Stimulated activated effector memory CD8-positive, alpha-beta T cell treated with anti-CD3 and anti-CD28 coated beads, Interleukin-12 subunit alpha, Interleukin-12 subunit beta, amount 100 ng/mL, for 72 hours (primary cell): ENCODE measurements at regions not wholly inside any gene's neighbourhood (a gene's known extent, or its start where the extent isn't known, plus 50 kb on each side); places are given as distances from the start of the nearest gene placed in this dataset.
A peak's percentile ranks its signal among the peaks of the same experiment; 100 is the strongest.

Source experiments
- ATAC-seq: fragments of 150-1000 bp; cut with Tn5 transposase; 2 replicates; pipeline ENCODE4 v1.10.0; 2021
- DNase-seq, 2 donors: peaks; one replicate each; pipeline ENCODE4 v3.0.0; 2021 to 2022; ENCODE audit warnings: low spot score in 2 of 2
- H3K27ac Mint-ChIP-seq: one replicate; pipeline ENCODE4 v1.8.0; 2022; ENCODE audit warnings: mild to moderate bottlenecking, mixed read lengths
- H3K36me3 Mint-ChIP-seq: one replicate; pipeline ENCODE4 v1.8.0; 2022; ENCODE audit warnings: mild to moderate bottlenecking, mixed read lengths
- H3K4me1 Mint-ChIP-seq: one replicate; pipeline ENCODE4 v1.8.0; 2022; ENCODE audit warnings: mixed read lengths
- H3K4me3 Mint-ChIP-seq: one replicate; pipeline ENCODE4 v1.8.0; 2022; ENCODE audit warnings: mild to moderate bottlenecking, mixed read lengths
- H3K9me3 Mint-ChIP-seq: one replicate; pipeline ENCODE4 v1.8.0; 2022; ENCODE audit warnings: mixed read lengths

DNA sequence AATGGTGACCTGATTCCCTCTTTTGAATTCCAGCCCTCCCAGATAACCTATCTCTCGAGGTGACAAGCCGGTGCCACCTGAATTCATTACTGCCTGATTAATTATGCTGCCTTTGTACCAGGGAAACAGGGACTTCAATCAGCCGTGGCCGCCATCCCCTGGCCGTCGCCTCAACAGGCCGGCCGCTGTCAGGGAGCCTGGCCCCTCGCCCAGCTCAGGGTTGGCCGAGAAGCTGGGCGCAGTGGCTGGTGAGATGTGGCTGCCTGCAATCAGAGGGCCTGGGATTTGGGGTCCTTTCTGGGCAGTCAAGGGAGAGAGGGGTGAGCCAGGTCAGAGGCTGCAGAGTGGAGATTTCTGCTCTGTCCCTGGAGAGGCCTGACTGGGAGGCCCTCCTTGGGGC lies 91.2 kb downstream of the KCTD15 start:
- H3K9me3 Mint-ChIP-seq = no peaks in the 10 kb centered on the region

DNA sequence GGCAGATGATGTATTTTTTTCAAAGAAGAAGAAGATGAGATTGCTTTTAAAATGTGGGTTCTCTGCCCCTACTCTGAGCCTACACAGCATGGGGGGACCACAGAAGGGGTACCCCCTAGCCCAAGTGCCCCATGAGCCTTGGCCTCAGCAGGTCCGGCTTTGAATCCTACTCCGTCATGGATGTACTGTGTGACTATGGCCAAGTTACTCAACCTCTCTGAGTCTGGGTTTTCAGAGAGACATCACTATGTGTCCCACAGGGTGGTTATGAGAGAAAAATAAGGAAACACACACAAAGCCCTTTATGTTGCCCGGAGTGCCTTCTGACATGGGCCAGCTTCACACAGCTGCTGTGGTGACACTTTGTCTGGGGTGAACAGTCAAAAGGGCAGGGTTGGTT lies 92.0 kb downstream of the KCTD15 start:
- Mint-ChIP-seq H3K36me3 (no peaks in the 10 kb centered on the region), H3K4me3 (no peak overlapping the region), H3K9me3 (no peaks in the 10 kb centered on the region), H3K4me1 (peaks cover 6% of the 10 kb centered on the region), H3K27ac (no peak overlapping the region)
- ATAC-seq (no peak), DNase-seq (no peak)

More for the DNA sequence above, 91.2 kb downstream of the KCTD15 start:
- H3K27ac Mint-ChIP-seq = no peak overlapping the region
- ATAC-seq = no peak
- no peaks in the 10 kb centered on the region for H3K36me3 Mint-ChIP-seq
- DNase-seq = no peak
- peaks cover 6% of the 10 kb centered on the region for H3K4me1 Mint-ChIP-seq
- H3K4me3 Mint-ChIP-seq = no peak overlapping the region

DNA sequence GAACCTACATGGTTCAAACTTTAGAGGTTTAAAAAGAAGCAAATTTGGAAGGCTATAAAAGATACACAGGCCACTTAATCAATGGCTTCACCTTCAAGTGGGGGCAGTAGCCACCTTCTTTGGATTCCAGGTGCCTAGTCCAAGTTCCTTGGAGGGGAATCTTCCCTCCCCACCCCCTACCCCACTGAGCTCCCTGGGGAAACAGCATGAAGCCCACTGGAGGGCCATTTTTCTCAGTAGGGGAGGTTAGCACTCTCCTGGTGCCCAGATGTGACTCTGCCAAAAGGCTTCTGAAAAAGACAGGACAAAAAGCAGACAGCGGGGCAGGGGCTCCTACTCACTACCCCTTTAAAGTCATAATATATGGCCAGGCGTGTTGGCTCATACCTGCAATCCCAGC lies 93.9 kb downstream of the KCTD15 start:
- ATAC-seq (no peak), DNase-seq (no peak)
- no peak overlapping the region for H3K27ac Mint-ChIP-seq
- no peak overlapping the region for H3K4me3 Mint-ChIP-seq
- no peaks in the 10 kb centered on the region for H3K36me3 Mint-ChIP-seq
- peaks cover 8% of the 10 kb centered on the region for H3K4me1 Mint-ChIP-seq
- no peaks in the 10 kb centered on the region for H3K9me3 Mint-ChIP-seq

DNA sequence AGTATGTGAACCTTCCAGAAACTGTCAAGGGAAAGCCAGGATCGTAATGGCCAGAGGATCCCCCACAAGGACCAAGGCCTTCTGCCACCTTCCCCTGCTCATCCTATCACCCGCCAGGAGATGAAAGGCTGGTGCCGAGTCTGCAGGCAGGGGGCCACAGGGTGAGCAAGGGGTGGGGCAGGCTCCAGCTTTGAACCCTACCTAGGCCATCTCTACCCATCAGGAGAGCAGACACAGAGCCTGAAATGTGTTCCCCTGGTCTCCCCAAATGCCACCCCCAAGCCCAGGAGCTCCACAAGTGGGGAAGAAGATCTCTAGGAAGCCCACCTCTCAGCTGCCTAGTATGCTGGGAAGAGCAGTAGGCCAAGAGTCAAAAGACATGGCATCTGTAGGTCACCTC lies 95.1 kb downstream of the KCTD15 start:
- Mint-ChIP-seq H3K27ac (no peak overlapping the region), H3K4me1 (peaks cover 8% of the 10 kb centered on the region), H3K4me3 (no peak overlapping the region), H3K9me3 (no peaks in the 10 kb centered on the region), H3K36me3 (no peaks in the 10 kb centered on the region)
- ATAC-seq = no peak
- DNase-seq = no peak

DNA sequence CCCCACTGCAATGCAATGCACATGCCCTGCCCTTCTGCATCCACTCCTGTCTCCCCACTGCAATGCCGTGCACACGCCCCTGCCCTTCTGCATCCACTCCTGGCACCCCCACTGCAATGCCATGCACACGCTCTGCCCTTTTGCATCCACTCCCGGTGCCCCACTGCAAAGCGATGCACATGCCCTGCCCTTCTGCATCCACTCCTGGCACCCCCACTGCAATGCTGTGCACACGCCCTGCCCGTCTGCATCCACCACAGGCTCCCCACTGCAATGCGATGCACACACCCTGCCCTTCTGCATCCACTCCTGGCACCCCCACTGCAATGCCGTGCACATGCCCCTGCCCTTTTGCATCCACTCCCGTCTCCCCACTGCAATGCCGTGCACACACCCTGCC lies 98.1 kb downstream of the KCTD15 start:
- no peak overlapping the region for H3K27ac Mint-ChIP-seq
- peaks cover 15% of the 10 kb centered on the region for H3K9me3 Mint-ChIP-seq
- DNase-seq (no peak), ATAC-seq (no peak)
- H3K4me3 Mint-ChIP-seq = no peak overlapping the region
- H3K36me3 Mint-ChIP-seq = no peaks in the 10 kb centered on the region
- peaks cover 8% of the 10 kb centered on the region for H3K4me1 Mint-ChIP-seq

DNA sequence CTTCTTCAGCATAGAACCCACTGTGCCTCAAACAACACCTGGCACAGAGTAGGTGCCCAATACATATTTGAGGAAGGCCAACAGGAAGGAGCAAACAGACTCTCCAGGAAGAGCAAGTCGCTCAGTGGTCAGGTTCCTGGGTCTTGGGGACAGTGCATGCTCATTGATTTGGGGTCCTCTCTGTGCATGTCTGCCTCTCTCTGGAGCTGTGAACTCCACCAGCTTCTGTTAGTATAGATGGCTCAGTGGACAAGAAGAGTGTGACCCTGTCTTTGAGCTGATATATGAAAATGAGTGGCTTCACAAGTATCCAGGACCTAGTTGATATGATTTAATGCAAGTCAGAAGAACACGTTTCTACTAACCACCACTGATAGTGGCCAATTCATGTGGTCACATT lies 98.7 kb downstream of the KCTD15 start:
- H3K27ac Mint-ChIP-seq = no peak overlapping the region
- H3K36me3 Mint-ChIP-seq = no peaks in the 10 kb centered on the region
- DNase-seq = no peak
- peaks cover 8% of the 10 kb centered on the region for H3K4me1 Mint-ChIP-seq
- peaks cover 15% of the 10 kb centered on the region for H3K9me3 Mint-ChIP-seq
- H3K4me3 Mint-ChIP-seq = no peak overlapping the region
- no peak for ATAC-seq

DNA sequence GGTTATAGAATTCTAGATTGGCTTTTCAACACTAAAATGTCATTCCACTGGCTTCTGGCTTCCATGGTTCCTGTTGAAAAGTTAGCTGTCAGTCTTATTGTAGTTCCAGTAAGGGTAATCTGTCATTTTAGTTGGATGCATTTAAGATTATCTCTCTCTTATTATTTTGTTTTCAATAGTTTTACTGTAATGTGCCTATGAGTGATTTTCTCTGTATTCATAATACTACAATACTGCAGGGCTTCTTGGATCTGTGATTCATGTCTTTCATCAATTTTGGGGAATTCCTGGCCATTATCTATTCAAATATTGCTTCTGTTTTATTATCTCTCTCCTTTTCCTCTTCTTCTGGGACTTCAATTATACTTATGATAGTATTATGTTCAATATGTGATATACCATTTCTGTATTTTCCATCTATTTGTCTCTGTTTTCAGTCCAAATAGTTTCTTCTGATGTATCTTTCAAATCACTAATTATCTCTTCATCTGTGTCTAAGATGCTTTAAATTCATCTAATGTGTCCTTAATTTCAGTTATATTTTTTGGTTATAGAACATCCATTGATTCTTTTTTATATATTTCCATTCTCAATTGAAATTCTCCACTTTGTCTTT lies 101.5 kb downstream of the KCTD15 start:
- Mint-ChIP-seq H3K4me1 (peaks cover 8% of the 10 kb centered on the region), H3K36me3 (no peaks in the 10 kb centered on the region), H3K4me3 (no peak overlapping the region), H3K27ac (no peak overlapping the region), H3K9me3 (peaks cover 15% of the 10 kb centered on the region)
- DNase-seq (no peak), ATAC-seq (no peak)

DNA sequence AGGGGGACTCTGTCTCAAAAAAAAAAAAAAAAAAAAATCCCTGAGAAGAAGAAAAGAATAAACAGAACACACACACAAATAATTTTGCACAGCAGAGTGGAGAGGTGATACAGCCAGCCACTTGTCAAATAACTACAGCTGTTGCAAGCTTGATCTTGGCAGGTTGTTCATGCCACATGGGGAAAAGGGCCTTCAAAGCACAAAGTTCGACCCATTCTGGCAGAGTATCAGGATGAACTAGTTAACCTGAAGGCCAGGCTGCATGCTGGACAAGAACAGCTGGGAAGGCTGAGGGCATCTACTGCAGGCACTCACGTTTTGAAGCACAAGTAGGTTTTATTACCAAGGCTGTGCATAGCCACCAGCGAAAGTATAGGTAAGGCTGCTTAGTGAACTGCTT lies 104.1 kb downstream of the KCTD15 start:
- ATAC-seq = no peak
- Mint-ChIP-seq H3K36me3 (no peaks in the 10 kb centered on the region), H3K4me1 (no peaks in the 10 kb centered on the region), H3K4me3 (no peak overlapping the region), H3K27ac (no peak overlapping the region), H3K9me3 (peaks cover 15% of the 10 kb centered on the region)
- no peak for DNase-seq

DNA sequence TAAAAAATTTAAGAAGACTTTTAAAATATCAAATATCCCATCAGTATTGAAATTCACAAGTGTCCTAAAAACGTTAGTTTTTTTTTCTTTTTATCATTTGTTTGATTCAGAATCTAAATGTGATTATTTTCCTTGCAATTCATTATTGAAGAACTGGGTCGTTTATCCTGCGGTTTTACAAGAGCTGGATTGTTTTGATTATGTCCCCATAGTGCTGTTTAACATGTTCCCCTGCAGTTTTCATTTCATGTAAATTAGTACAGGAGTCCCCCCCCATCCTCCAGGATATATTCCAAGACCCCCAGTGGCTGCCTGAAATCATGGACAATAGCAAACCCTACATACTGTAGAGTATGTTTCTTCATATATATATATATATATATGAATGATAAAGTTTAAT lies 105.7 kb downstream of the KCTD15 start:
- Mint-ChIP-seq H3K4me1 (no peaks in the 10 kb centered on the region), H3K36me3 (no peaks in the 10 kb centered on the region), H3K4me3 (no peak overlapping the region), H3K9me3 (peaks cover 15% of the 10 kb centered on the region), H3K27ac (no peak overlapping the region)
- ATAC-seq = no peak
- DNase-seq = no peak

DNA sequence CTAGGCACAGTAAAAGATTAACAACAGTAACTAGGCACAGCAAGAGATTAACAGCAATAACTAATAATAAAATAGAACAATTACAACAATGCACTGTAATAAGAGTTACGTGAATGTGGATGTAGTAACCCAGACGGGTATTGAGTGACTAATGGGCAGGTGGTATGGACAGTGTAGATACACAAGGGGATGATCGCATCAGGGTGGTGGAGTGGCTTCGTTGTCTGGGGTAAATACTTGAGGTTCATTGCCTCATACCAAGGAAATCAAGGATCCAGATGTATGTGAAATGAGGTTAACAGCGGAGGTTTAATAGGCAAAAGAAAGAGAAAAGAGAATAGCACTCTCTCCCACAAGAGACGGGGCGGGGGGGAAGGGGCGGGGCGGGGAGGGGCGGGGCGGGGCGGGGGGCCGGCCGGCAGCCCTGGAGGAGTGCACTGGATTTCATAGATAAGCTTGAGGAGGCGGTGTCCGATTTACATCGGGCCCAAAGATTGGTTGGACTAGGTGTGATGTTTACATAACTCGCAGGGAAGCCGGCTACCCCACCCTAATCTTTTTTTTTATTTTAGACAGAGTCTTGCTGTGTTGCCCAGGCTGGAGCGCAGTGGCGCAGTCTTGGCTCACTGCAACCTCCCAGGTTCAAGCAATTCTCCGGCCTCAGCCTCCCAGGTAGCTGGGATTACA lies 106.3 kb downstream of the KCTD15 start:
- no peak for ATAC-seq
- Mint-ChIP-seq H3K4me3 (no peak overlapping the region), H3K36me3 (no peaks in the 10 kb centered on the region), H3K27ac (no peak overlapping the region), H3K4me1 (no peaks in the 10 kb centered on the region), H3K9me3 (peaks cover 12% of the 10 kb centered on the region)
- DNase-seq = no peak

DNA sequence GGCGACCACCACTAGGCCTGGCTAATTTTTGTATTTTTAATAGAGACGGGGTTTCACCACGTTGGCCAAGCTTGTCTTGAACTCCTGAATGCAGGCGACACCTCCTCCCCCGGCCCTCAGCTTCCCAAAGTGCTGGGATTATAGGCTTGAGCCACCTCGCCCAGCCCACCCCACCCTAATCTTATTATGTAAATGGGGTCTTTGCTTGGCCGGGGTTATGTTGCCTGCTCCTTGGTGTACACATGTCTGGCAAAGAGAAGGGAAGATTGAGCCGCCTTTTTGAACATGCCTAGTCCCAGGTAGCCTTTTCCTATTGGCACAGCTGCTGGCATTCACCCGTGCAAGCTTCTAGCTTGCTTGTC lies 106.8 kb downstream of the KCTD15 start:
- DNase-seq (no peak), ATAC-seq (no peak)
- Mint-ChIP-seq H3K4me1 (no peaks in the 10 kb centered on the region), H3K27ac (no peak overlapping the region), H3K4me3 (no peak overlapping the region), H3K36me3 (no peaks in the 10 kb centered on the region), H3K9me3 (peaks cover 7% of the 10 kb centered on the region)

DNA sequence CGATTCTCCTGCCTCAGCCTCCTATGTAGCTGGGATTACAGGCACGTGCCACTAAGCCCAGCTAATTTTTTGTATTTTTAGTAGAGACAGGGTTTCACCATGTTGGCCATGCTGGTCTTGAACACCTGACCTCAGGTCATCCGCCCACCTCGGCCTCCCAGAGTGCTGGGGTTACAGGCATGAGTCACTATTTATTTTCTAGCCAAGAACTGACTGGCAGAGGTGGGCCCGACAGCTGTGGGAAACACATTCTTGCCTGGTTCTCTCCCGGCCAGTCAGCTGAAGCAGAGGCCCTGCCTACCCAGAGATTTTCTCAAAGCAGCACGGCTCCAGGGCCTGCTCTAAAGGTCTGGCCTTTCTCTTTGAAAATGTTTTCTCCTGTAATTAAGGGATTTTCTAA lies 108.0 kb downstream of the KCTD15 start:
- Mint-ChIP-seq H3K27ac (no peak overlapping the region), H3K4me3 (no peak overlapping the region), H3K9me3 (no peaks in the 10 kb centered on the region), H3K36me3 (no peaks in the 10 kb centered on the region), H3K4me1 (no peaks in the 10 kb centered on the region)
- ATAC-seq (no peak), DNase-seq (no peak)

DNA sequence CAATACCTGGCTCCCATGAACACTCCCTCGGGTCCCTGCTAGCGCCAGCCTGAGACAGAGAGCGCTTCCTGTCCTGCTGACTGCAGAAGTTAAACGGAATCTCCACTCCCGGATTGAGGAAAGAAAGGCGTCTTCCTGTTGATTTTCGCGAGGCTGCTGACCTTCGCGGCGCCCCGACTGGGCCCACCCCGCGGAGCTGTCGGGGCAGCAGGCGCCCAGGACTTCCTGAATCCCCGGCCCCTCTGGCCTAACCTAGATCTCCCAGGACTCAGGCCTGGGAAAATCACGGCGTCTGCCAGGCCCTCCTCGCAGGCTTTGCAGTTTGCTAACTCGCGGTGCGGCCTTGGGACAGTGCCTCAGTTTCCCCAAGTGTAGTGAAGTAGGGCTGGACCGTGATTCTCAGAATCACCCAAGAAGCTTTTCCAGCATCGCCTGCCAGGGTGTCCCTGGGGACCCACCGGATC lies 108.8 kb downstream of the KCTD15 start:
- Mint-ChIP-seq H3K36me3 (no peaks in the 10 kb centered on the region), H3K4me3 (peak overlapping the region; percentile 55), H3K27ac (no peak overlapping the region), H3K9me3 (no peaks in the 10 kb centered on the region), H3K4me1 (no peaks in the 10 kb centered on the region)
- ATAC-seq = no peak
- no peak for DNase-seq

DNA sequence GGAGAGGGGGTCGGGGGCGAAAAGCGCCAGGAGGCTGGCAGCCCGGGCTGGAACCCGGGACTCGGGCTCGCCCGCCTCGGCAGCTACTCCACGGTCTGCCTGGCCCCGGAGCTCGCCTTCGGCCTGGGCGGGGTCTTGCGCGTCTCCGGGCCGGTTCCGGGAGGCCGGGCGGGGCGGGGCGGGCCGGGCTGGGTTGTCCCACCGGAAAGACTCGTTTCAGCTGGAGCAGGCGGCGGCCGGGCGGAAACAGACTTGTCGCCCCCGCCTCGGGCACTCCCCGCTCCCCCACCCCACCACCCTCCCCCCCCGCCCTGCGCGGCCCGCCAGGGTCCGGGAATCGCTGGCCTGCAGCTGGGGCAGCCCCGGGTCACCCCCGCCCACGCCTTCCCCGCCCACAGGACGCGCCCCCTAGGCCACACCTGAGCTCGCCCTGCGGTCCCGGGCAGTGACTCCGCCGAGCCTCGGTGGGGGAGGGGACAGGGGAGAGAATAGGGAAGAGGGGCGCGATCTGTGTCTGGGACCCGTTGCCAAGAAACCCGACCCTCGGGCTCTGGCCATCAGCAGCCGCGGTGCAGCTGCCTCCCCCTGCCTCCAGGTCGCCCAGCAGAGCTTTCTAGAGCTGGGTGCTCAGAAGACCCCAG lies 109.4 kb downstream of the KCTD15 start:
- ATAC-seq (no peak), DNase-seq (no peak)
- Mint-ChIP-seq H3K27ac (no peak overlapping the region), H3K36me3 (no peaks in the 10 kb centered on the region), H3K4me3 (peak overlapping the region; percentile 55), H3K4me1 (no peaks in the 10 kb centered on the region), H3K9me3 (no peaks in the 10 kb centered on the region)

DNA sequence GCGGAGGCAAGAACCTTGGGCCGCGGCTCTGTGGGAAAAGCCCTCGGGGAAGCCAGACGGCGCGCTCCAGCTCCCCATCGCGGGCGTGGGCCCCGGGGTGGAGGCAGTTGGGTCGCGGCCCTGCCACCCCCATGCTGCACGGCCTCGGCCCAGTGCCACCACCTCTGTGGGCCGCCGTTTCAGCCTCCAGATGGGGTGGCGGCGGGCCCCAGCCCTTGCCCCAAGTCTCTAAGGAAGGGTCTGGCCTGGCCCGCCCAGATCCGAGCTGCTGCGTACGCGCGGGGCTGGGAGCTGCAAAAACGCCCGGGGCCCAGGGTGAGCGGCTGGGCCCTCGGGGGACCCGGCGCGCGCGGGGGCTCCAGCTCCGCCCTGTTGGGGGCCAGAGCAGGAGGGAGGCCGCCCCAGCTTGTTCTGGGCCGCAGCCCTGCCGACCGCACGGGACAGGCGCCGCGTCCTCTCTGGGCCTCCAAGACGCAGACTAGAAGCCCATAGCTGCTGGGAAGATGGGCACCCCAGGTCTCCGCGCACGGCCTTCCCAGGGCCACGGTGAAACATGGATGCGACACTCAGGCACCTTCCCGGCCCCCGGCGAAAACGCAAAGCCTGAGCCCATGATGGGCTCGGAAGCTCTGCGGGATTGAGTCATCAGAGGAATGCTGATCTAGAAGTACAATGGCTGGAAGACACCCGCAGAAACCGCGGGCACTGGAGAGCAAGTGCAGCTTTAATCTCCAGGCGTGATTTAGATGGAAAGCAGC lies 110.1 kb downstream of the KCTD15 start:
- Mint-ChIP-seq H3K4me3 (no peak overlapping the region), H3K36me3 (no peaks in the 10 kb centered on the region), H3K4me1 (no peaks in the 10 kb centered on the region), H3K27ac (no peak overlapping the region), H3K9me3 (no peaks in the 10 kb centered on the region)
- ATAC-seq (peak; percentile 24), DNase-seq (no peak)

DNA sequence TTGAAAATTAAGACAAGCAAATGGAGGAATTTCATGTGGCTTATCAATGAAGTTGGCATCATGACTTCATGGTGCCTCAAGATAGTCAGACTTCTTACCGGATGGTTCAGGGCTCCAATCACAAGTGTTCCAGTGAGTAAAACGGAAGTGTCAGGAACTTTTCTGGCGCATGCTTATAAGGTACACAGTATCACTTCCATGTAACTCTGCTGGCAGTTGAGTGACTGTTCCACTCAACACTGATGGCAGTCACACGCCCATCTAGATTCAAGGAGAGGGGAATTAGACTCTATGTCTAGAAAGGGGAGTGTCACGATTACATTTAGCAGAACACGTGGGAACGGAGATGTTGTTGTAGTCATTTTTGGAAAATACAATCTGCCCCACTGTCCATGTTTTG lies 114.3 kb downstream of the KCTD15 start:
- ATAC-seq (no peak), DNase-seq (no peak)
- no peak overlapping the region for H3K27ac Mint-ChIP-seq
- H3K9me3 Mint-ChIP-seq = no peaks in the 10 kb centered on the region
- no peaks in the 10 kb centered on the region for H3K36me3 Mint-ChIP-seq
- no peaks in the 10 kb centered on the region for H3K4me1 Mint-ChIP-seq
- no peak overlapping the region for H3K4me3 Mint-ChIP-seq
